Thyroid gland (tissue), 4 donors: ENCODE measurements at regions not wholly inside any gene's neighbourhood (a gene's known extent, or its start where the extent isn't known, plus 50 kb on each side); places are given as distances from the start of the nearest gene placed in this dataset.

Experiments used
- CTCF ChIP-seq, 6 experiments: fragments of 200-600 bp in 3 of 6; fragments of 450-650 bp in 3 of 6; sonication (generic) in 3 of 6; IDR thresholded peaks; one replicate each; pipeline ENCODE4 v1.5.1; 2016 to 2019; ENCODE audit warnings: antibody characterized with exemption in 6 of 6, mild to moderate bottlenecking in 2 of 6, inconsistent platforms in 1 of 6, moderate library complexity in 1 of 6
- POLR2A ChIP-seq, 2 donors: fragments of 450-650 bp; IDR thresholded peaks; one replicate each; pipeline ENCODE4 v1.6.1; 2017; ENCODE audit warnings: antibody characterized with exemption in 2 of 2, mild to moderate bottlenecking in 2 of 2, moderate library complexity in 1 of 2

GRCh38 chr1:38486085-38486484, 373.5 kb downstream of the RRAGC start:
- no peak for TF ChIP-seq POLR2A (IDR thresholded peaks at IDR 0.05)
- TF ChIP-seq CTCF (IDR thresholded peaks at IDR 0.05), result no peak
